SJSA1 (cell line): ENCODE measurements at regions not wholly inside any gene's neighbourhood (a gene's known extent, or its start where the extent isn't known, plus 50 kb on each side); places are given as distances from the start of the nearest gene placed in this dataset.
A peak's percentile ranks its signal among the peaks of the same experiment; 100 is the strongest.

ENCODE experiments used
- DNase-seq, 2 experiments: peaks; one replicate each; pipeline ENCODE4 v3.0.0-alpha.2; 2015 to 2020; ENCODE audit warnings: low spot score in 2 of 2, low read depth in 1 of 2
- H3K27ac ChIP-seq: fragments of 250-450 bp; sonication (Bioruptor Pico); 2 replicates; pipeline ENCODE4 v1.5.1; 2020; ENCODE audit warnings: mild to moderate bottlenecking, moderate library complexity
- H3K27me3 ChIP-seq: fragments of 250-450 bp; sonication (Bioruptor Pico); replicated peaks from 2 replicates; pipeline ENCODE4 v1.5.1; 2020; ENCODE audit warnings: mild to moderate bottlenecking, moderate library complexity
- H3K36me3 ChIP-seq: fragments of 250-450 bp; sonication (Bioruptor Pico); 2 replicates; pipeline ENCODE4 v1.5.1; 2020; ENCODE audit warnings: mild to moderate bottlenecking
- H3K4me1 ChIP-seq: fragments of 250-450 bp; sonication (Bioruptor Pico); replicated peaks from 2 replicates; pipeline ENCODE4 v1.6.1; 2021; ENCODE audit warnings: mild to moderate bottlenecking
- H3K4me3 ChIP-seq: fragments of 250-450 bp; sonication (Bioruptor Pico); 2 replicates; pipeline ENCODE4 v1.5.1; 2020; ENCODE audit warnings: mild to moderate bottlenecking
- H3K9me3 ChIP-seq: fragments of 250-450 bp; sonication (Bioruptor Pico); replicated peaks from 2 replicates; pipeline ENCODE4 v1.5.1; 2020; ENCODE audit warnings: mild to moderate bottlenecking

DNA sequence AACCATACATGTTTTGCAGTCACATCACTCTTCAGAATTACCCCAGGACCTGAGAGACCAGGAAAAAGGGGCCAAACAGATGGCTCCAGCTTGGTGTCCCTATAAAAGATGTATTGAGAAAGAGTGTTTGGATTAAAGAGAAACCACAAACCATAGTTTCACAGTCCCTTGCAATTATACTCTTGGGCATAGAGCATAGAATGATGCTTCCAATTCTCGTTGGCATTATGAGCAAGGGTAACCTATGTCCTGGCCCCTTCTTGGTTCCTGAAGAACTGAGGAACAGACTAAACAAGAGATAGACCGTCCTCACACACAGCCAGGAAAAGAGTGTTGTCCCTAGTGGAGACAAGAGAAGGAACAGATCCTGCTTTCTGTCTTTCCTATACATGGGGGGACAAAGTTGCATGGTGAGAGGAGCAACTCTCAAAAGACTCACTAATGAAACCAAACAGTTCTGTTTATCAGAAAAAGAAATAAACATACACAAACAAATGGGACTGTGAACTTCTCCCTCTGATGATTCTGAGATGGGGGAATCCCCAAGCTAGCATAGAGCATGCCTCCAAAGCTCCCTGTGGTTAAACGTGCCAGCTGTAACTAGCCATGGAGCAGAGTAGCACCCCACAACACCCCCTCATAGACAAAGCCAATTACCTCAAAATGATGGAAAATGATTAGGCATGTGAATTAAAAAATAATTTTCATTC lies 908.6 kb downstream of the NTRK3 start:
- Histone ChIP-seq H3K4me1 (peaks cover 24% of the 10 kb centered on the region), H3K27me3 (no peaks in the 10 kb centered on the region)
- peak in 1 of 2 experiments; percentile 50 for DNase-seq

DNA sequence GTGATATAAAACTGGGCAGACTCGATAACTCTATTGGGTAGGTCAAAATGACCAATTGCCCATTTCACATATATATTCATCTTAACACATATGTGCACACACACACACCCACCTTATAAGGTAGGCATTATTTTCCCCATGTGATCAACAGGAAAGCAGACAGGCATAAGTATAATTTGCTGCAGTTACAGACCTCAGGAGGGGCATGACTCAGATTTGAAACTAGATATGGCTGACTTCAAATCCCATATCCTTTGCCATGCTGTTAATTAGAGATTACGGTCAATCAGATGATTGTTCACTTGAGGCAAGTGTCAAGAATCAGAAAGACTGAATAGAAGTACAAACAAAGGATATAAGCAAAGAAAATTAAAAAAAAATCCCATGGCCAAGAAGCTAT lies 910.6 kb downstream of the NTRK3 start:
- DNase-seq: no peak
- Histone ChIP-seq H3K27me3 (no peaks in the 10 kb centered on the region), H3K27ac (no peak overlapping the region)

More for the DNA sequence above, 908.6 kb downstream of the NTRK3 start:
- H3K36me3 ChIP-seq: no peaks in the 10 kb centered on the region
- H3K4me3 ChIP-seq: no peak overlapping the region
- no peaks in the 10 kb centered on the region for H3K9me3 ChIP-seq
- peak overlapping the region; percentile 42; the same call in 1 of the 2 replicates for H3K27ac ChIP-seq

DNA sequence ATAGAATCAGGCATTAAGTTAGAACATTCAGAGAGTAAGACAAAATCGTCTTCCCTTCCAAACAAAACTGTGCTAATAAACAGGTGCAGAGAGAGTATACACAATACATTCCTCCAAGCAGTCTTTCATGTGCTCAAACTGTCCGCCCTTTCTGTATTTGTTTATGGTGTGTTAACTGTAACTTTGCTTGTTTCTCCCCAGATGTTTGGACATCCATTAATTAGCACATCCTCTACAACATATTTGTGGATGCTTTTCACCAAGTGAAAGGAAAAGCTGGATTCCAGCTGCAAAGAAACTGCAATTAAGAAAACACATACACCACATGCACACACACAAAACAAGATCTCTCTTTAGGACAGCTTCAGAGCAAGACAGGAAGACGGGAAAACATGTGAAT lies 912.6 kb downstream of the NTRK3 start:
- Histone ChIP-seq H3K27ac (no peak overlapping the region), H3K4me1 (peaks cover 16% of the 10 kb centered on the region), H3K36me3 (no peaks in the 10 kb centered on the region), H3K27me3 (no peaks in the 10 kb centered on the region), H3K9me3 (no peaks in the 10 kb centered on the region), H3K4me3 (no peak overlapping the region)
- DNase-seq: no peak

More for the DNA sequence above, 910.6 kb downstream of the NTRK3 start:
- Histone ChIP-seq H3K36me3 (no peaks in the 10 kb centered on the region), H3K4me3 (no peak overlapping the region), H3K9me3 (no peaks in the 10 kb centered on the region), H3K4me1 (peaks cover 24% of the 10 kb centered on the region)

DNA sequence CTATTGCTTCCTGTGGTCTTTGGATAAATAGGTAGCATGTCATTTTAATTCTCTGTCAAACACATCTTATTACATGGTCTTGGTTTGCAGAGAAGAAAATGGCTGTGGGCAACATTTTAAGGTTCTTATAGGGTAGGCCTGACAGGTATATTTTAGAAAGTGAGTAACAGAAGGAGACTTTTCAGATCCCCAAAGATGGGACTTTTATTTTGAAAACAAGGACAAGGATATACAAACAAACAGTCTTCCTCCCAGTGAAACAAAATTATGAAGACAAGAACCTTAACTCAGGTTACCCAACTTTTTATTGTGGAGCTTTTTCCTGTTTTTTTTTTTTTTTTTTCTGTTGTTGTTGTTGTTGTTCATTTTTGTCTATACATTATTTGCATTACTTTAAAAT lies 916.2 kb downstream of the NTRK3 start:
- Histone ChIP-seq H3K27ac (no peak overlapping the region), H3K4me3 (no peak overlapping the region), H3K27me3 (no peaks in the 10 kb centered on the region), H3K36me3 (no peaks in the 10 kb centered on the region), H3K4me1 (no peaks in the 10 kb centered on the region), H3K9me3 (no peaks in the 10 kb centered on the region)
- no peak for DNase-seq

DNA sequence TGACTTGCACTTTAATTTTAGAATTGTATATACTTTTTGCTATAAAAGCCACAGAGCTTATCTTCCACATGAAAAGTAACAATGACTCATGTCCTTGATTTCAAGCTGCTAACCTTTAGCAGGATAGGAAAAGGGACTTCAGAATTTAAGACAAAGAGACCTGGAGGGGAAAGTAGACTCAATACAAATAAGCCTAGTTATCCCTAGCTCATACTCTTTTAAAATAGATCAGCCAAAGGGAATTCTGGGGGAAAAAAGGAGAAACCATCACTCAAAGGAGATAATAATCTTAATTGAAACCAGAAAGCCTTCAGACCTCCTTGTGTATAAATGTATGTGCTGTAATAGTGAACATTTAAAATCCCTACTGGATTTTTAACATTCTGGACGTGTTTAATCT lies 930.3 kb downstream of the NTRK3 start:
- Histone ChIP-seq H3K36me3 (no peaks in the 10 kb centered on the region), H3K27me3 (no peaks in the 10 kb centered on the region), H3K4me1 (peaks cover 6% of the 10 kb centered on the region; the same call in 1 of the 2 replicates), H3K9me3 (no peaks in the 10 kb centered on the region), H3K4me3 (no peak overlapping the region), H3K27ac (no peak overlapping the region)
- peak in 1 of 2 experiments; percentile 6 for DNase-seq

DNA sequence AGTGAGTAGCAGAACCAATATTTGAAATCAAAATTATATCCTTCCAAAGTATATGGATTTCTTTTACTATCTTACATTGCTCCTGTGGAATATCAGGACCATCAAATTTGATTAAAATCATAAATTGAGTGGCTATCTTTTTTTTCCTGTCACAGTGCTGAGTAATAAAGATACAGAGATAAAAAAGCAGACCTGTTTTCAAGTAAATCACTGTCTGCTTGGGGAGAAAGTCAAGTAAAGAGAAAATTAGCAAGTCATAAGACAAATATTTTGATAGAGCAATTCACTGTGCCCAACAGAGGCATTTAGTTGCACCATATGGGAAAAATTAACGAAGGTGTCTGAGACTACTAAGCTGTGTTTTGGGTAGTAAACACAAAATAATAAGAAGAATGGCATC lies 933.7 kb downstream of the NTRK3 start:
- H3K9me3 ChIP-seq: no peaks in the 10 kb centered on the region; the same call in 1 of the 2 replicates
- no peaks in the 10 kb centered on the region for H3K36me3 ChIP-seq
- DNase-seq: no peak

DNA sequence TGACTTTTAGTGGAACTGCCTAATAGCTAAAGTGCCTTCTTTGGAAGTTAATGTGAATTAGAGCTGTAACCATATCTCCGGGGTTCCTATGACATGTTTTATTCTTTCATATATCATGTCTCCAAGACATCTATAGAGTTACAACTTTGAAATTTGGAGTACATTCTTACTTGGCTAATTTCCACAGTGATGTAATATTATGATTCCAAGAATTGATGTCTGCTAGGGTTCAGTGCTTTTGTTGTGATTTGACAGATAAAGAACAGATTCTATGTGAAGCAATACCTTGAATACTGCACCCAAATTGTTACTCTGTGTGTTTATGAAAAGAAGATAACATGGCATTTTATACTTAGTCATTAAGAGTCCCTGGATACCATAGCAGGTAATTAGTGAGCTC lies 934.3 kb downstream of the NTRK3 start:
- H3K27ac ChIP-seq: no peak overlapping the region
- no peaks in the 10 kb centered on the region for H3K36me3 ChIP-seq
- H3K4me1 ChIP-seq: peaks cover 6% of the 10 kb centered on the region; the same call in 1 of the 2 replicates
- no peak overlapping the region for H3K4me3 ChIP-seq
- DNase-seq: no peak
- no peaks in the 10 kb centered on the region; the same call in 1 of the 2 replicates for H3K9me3 ChIP-seq
- no peaks in the 10 kb centered on the region for H3K27me3 ChIP-seq

More for the DNA sequence above, 933.7 kb downstream of the NTRK3 start:
- Histone ChIP-seq H3K4me3 (no peak overlapping the region), H3K27me3 (no peaks in the 10 kb centered on the region), H3K27ac (no peak overlapping the region), H3K4me1 (peaks cover 6% of the 10 kb centered on the region; the same call in 1 of the 2 replicates)

DNA sequence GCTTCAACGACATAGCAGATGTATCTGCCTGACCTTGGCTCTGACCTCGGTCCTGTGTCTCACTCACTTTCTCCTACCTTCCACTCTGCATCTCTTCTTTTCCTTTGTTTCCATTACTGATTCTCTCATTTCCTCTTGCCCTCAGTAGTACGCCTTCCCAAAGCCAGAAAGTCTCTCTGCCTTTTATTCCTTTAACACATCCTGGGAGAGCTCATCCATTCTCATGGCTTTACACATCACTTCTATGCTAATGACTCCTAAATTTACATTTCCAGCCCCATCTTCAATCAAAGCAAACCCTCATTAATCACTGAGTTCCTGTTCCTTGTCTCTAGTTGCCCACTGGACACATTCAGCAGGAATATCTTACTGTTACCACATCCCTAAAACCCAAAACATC lies 938.6 kb downstream of the NTRK3 start:
- Histone ChIP-seq H3K4me1 (no peaks in the 10 kb centered on the region), H3K9me3 (no peaks in the 10 kb centered on the region; the same call in 1 of the 2 replicates), H3K27me3 (no peaks in the 10 kb centered on the region), H3K27ac (no peak overlapping the region), H3K36me3 (no peaks in the 10 kb centered on the region), H3K4me3 (no peak overlapping the region)
- no peak for DNase-seq

DNA sequence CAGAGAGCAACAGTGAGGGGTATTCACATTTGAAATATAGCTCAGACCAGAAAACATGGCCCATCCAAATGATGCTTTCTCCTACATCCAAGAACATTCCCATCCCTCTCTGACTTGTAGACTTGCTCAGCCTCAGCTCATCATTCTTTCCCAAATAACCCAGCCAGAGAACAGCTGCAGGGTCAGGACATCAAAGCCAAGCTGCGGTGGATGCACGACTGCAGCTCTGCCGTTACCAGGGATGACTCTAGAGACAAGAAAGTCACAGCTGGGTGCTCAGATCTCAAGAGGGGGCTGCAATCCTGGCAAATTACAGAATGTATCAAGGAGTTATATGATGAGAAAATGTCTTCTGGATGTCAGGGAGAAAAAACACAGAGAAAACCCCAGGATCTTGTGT lies 944.3 kb downstream of the NTRK3 start:
- H3K4me3 ChIP-seq: no peak overlapping the region
- H3K9me3 ChIP-seq: no peaks in the 10 kb centered on the region
- H3K27ac ChIP-seq: no peak overlapping the region
- no peak for DNase-seq
- H3K27me3 ChIP-seq: no peaks in the 10 kb centered on the region
- H3K4me1 ChIP-seq: no peaks in the 10 kb centered on the region
- no peaks in the 10 kb centered on the region for H3K36me3 ChIP-seq

DNA sequence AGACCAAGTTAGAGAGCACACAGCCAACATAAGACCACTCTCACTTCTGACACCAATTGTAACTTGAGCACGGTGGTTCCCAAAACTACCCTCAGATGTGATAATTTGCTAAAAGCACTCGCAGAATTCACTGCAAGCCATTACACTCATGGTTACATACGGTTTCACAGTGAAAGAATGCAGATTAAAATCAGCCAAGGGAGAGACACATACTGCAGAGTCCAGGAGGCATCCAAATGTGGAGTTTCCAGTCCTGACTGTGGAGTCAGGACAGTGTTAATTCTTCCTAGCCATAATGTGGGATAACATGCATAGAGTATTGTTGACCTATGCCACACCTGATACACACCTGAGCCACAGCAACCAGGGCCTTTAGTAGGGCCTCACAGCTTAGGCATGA lies 956.4 kb downstream of the NTRK3 start:
- Histone ChIP-seq H3K36me3 (no peaks in the 10 kb centered on the region), H3K27me3 (no peaks in the 10 kb centered on the region), H3K4me1 (no peaks in the 10 kb centered on the region), H3K9me3 (0 out of 2 replicates have a peak, but pooled peaks cover 4% of the 10 kb centered on the region), H3K27ac (no peak overlapping the region), H3K4me3 (no peak overlapping the region)
- DNase-seq: no peak

DNA sequence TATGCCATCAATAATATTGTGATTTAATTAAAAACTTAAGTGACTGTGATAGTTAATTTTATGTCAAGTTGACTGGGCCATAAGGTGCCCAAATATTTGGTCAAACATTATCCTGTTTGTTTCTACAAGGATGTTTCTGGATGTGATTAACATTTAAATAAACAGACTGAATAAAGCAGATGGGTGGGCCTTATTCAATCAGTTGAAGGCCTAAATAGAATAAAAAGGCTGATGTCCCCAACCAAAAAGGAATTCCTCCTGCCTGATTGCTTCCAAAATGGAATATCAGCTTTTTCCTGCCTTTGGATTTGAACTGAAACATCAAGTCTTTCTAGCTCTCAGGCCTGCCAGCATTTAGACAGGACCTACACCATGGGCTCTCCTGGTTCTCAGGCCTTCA lies 961.7 kb downstream of the NTRK3 start:
- H3K4me3 ChIP-seq: no peak overlapping the region
- no peaks in the 10 kb centered on the region for H3K36me3 ChIP-seq
- no peak overlapping the region for H3K27ac ChIP-seq
- DNase-seq: no peak
- H3K4me1 ChIP-seq: no peaks in the 10 kb centered on the region
- H3K27me3 ChIP-seq: no peaks in the 10 kb centered on the region
- H3K9me3 ChIP-seq: 0 out of 2 replicates have a peak, but pooled peaks cover 2% of the 10 kb centered on the region

DNA sequence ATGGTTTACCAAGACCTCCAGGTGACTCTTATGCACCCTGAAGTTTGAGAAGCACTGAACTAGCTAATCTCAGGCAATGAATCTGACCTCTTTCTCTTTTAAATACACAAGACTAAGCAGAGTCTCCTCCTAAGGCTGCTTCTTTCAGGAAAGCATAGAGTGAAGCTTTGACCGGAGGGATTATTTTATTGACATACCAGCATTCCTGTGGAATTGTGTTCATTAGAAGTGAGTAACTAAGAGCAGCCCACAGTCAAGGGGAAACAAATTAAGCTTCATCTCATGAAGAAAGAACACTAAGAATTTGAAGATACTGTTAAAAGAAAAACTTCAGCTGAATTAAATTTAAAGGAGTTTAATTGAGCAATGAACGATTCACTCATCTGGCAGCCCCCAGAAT lies 963.5 kb downstream of the NTRK3 start:
- Histone ChIP-seq H3K27me3 (no peaks in the 10 kb centered on the region), H3K9me3 (no peaks in the 10 kb centered on the region), H3K4me1 (no peaks in the 10 kb centered on the region), H3K36me3 (no peaks in the 10 kb centered on the region), H3K4me3 (no peak overlapping the region), H3K27ac (no peak overlapping the region)
- DNase-seq: no peak

DNA sequence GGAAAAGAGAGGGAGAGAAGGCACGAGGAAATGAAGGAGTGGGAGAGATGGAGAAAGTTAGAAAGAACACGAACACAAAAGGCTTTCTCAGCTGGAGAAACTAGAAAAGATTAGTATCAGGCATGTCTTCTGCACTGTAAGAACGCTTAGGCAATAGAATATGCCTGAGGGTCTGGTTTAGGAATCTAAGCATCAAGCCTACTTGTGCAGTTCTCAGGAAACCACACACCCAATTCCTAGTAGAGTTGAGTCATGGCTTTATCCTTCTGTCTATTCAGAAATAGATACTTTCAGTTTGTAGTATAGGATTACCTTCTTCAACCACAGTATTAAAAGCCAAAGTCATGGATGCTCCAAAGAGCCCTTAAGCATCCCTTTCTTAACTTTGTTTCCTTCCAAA lies 969.4 kb downstream of the NTRK3 start:
- Histone ChIP-seq H3K27me3 (no peaks in the 10 kb centered on the region), H3K9me3 (no peaks in the 10 kb centered on the region), H3K4me1 (peaks cover 5% of the 10 kb centered on the region; the same call in 1 of the 2 replicates), H3K36me3 (no peaks in the 10 kb centered on the region), H3K4me3 (no peak overlapping the region), H3K27ac (peak overlapping the region; percentile 46)
- peak in 1 of 2 experiments; percentile 13 for DNase-seq

DNA sequence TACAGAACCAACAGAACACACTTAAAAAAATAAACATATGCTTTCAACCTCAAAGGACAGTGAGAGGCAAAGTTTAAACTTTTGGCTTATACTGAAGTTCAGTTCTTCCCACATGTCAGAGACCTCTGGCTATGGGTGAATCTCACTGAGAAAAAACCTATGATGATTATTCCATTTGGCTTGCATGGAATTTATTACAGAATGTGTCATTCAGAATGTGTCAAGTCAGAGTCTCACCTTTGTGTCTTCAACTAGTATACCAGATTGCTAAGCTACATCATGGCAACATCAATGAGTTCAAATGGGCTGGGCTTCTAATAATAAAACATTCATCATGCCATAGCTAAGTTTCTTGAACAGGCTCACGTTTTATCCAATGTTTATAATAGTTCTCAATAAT lies 987.0 kb downstream of the NTRK3 start:
- DNase-seq: peak in 1 of 2 experiments; percentile 21

More for the DNA sequence above, 987.0 kb downstream of the NTRK3 start:
- H3K4me1 ChIP-seq: peaks cover 14% of the 10 kb centered on the region
- no peaks in the 10 kb centered on the region for H3K36me3 ChIP-seq
- H3K27me3 ChIP-seq: no peaks in the 10 kb centered on the region
- no peaks in the 10 kb centered on the region for H3K9me3 ChIP-seq
- H3K4me3 ChIP-seq: no peak overlapping the region
- H3K27ac ChIP-seq: peak overlapping the region; percentile 27
